ENCODE measurements at regions not wholly inside any gene's neighbourhood (a gene's known extent, or its start where the extent isn't known, plus 50 kb on each side); places are given as distances from the start of the nearest gene placed in this dataset.
A peak's percentile ranks its signal among the peaks of the same experiment; 100 is the strongest.

DNA sequence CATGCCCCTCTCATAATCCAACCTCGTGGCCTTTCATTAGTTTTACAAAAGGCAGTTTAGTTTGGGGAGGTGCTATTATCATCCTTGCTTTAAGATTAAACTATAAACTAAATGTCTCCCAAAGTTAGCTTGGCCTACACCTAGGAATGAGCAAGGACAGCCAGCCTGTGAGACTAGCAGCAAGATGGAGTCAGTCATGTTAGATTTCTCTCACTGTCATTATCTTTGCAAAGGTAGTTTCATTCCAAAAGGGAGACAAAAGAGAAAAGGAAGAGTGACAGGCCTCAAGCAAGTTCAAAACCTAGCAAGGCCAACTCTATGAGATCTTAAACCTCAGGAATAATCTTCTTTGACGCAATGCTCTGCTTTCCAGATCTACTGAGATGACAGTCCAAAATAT, 232.2 kb downstream of the UBE3D start:
- TF ChIP-seq, protein P1, sequence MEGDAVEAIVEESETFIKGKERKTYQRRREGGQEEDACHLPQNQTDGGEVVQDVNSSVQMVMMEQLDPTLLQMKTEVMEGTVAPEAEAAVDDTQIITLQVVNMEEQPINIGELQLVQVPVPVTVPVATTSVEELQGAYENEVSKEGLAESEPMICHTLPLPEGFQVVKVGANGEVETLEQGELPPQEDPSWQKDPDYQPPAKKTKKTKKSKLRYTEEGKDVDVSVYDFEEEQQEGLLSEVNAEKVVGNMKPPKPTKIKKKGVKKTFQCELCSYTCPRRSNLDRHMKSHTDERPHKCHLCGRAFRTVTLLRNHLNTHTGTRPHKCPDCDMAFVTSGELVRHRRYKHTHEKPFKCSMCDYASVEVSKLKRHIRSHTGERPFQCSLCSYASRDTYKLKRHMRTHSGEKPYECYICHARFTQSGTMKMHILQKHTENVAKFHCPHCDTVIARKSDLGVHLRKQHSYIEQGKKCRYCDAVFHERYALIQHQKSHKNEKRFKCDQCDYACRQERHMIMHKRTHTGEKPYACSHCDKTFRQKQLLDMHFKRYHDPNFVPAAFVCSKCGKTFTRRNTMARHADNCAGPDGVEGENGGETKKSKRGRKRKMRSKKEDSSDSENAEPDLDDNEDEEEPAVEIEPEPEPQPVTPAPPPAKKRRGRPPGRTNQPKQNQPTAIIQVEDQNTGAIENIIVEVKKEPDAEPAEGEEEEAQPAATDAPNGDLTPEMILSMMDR (IDR thresholded peaks at IDR 0.05) = no peak
- TF ChIP-seq TCF7L2 (IDR thresholded peaks at IDR 0.05; ENCODE audit: low read depth, low read length) (no peak), SIN3A (IDR thresholded peaks at IDR 0.05; ENCODE audit: borderline replicate concordance, insufficient read depth, low read depth, low read length) (no peak), POLR2AphosphoS5 (IDR thresholded peaks at IDR 0.05; ENCODE audit: low read depth, low read length) (no peak)
- TF ChIP-seq, protein P2, sequence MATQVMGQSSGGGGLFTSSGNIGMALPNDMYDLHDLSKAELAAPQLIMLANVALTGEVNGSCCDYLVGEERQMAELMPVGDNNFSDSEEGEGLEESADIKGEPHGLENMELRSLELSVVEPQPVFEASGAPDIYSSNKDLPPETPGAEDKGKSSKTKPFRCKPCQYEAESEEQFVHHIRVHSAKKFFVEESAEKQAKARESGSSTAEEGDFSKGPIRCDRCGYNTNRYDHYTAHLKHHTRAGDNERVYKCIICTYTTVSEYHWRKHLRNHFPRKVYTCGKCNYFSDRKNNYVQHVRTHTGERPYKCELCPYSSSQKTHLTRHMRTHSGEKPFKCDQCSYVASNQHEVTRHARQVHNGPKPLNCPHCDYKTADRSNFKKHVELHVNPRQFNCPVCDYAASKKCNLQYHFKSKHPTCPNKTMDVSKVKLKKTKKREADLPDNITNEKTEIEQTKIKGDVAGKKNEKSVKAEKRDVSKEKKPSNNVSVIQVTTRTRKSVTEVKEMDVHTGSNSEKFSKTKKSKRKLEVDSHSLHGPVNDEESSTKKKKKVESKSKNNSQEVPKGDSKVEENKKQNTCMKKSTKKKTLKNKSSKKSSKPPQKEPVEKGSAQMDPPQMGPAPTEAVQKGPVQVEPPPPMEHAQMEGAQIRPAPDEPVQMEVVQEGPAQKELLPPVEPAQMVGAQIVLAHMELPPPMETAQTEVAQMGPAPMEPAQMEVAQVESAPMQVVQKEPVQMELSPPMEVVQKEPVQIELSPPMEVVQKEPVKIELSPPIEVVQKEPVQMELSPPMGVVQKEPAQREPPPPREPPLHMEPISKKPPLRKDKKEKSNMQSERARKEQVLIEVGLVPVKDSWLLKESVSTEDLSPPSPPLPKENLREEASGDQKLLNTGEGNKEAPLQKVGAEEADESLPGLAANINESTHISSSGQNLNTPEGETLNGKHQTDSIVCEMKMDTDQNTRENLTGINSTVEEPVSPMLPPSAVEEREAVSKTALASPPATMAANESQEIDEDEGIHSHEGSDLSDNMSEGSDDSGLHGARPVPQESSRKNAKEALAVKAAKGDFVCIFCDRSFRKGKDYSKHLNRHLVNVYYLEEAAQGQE (IDR thresholded peaks at IDR 0.05; ENCODE audit: insufficient read depth in 1 of 2, low read depth in 2 of 2, low read length in 1 of 2) = no peak
- in situ Hi-C loops (cut with HindIII; ENCODE audit: low pct_unique_long_range_greater_than_20kb, low sequenced_read_pairs) (no loop called here), intact Hi-C loops (cut with micrococcal nuclease; ENCODE audit: unreplicated experiment) (no loop called here)
- Histone ChIP-seq H3K27me3 (ENCODE audit: control insufficient read depth, insufficient read depth, low read length) (no peaks in the 10 kb centered on the region), H3K9me3 (ENCODE audit: control insufficient read depth, insufficient read depth, low read depth, low read length) (no peaks in the 10 kb centered on the region), H3K4me3 (ENCODE audit: low read depth in 2 of 2, low read length in 2 of 2) (no peak overlapping the region), H3K36me3 (ENCODE audit: control insufficient read depth, insufficient read depth, low read length) (no peaks in the 10 kb centered on the region), H3K4me1 (ENCODE audit: control insufficient read depth, insufficient read depth, low read length) (no peaks in the 10 kb centered on the region), H3K27ac (ENCODE audit: low read length) (no peak overlapping the region)
- POLR2A ChIA-PET = no interaction called here
- DNase-seq (ENCODE audit: low read depth, low spot score) (no peak), ATAC-seq (no peak)
- BruUV-seq (replicated peaks) = no TSS peak
- CTCF ChIA-PET = no interaction called here

DNA sequence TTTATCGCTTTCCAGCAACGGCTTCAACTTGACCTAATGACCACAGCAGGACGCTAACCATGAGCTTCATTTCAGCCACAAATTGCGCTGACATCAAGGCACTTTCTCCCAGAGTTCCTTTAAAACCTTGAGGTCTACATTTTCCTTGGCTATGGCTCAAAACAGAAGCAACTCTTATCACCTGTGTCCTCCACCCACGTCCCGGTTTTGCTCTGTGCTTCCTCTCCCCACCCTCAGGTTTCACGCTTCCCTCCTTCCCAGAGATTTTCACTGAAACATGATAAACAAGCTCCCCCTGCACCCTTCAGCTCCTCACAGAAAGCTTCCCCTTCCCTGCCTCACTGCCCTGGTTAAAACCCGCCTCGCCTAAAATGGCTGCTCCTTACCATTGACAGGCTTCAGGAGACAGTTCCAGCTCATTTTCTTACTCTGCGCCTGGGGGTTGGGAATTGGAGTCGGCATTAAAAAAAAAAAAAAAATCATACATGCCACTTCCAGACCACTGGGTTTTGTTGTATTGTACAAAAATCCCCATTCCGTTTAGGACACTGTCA, 229.5 kb downstream of the UBE3D start:
- ChIA-PET CTCF (interaction anchor here (0.7 kb wide), 2 partner anchors 561 to 1283 kb away, joined by 4 to 5 read pairs; no protein-coding TSS in a partner anchor), POLR2A (interaction anchor here (0.7 kb wide), 1 partner anchor 558 kb away, joined by 10 read pairs; no protein-coding TSS in a partner anchor)
- DNase-seq (ENCODE audit: low read depth, low spot score) = no peak
- peak overlapping the region; percentile 62 for H3K27ac ChIP-seq (ENCODE audit: low read length)
- H3K4me1 ChIP-seq (ENCODE audit: control insufficient read depth, insufficient read depth, low read length) = no peaks in the 10 kb centered on the region
- peak overlapping the region; percentile 33 to 49 for H3K4me3 ChIP-seq (ENCODE audit: low read depth in 2 of 2, low read length in 2 of 2)
- in situ Hi-C loops (cut with HindIII; ENCODE audit: low pct_unique_long_range_greater_than_20kb, low sequenced_read_pairs) (no loop called here), intact Hi-C loops (cut with micrococcal nuclease; ENCODE audit: unreplicated experiment) (no loop called here)
- TF ChIP-seq SIN3A (IDR thresholded peaks at IDR 0.05; ENCODE audit: borderline replicate concordance, insufficient read depth, low read depth, low read length) (no peak), POLR2AphosphoS5 (IDR thresholded peaks at IDR 0.05; ENCODE audit: low read depth, low read length) (no peak), TCF7L2 (IDR thresholded peaks at IDR 0.05; ENCODE audit: low read depth, low read length) (no peak)
- TF ChIP-seq, protein P1 (IDR thresholded peaks at IDR 0.05) = no peak
- TF ChIP-seq, protein P2 (IDR thresholded peaks at IDR 0.05; ENCODE audit: insufficient read depth in 1 of 2, low read depth in 2 of 2, low read length in 1 of 2) = no peak
- no peaks in the 10 kb centered on the region for H3K27me3 ChIP-seq (ENCODE audit: control insufficient read depth, insufficient read depth, low read length)
- no peaks in the 10 kb centered on the region for H3K36me3 ChIP-seq (ENCODE audit: control insufficient read depth, insufficient read depth, low read length)
- no TSS peak for BruUV-seq (replicated peaks)
- ATAC-seq = peak; percentile 78; the same call in 1 of the 2 replicates
- H3K9me3 ChIP-seq (ENCODE audit: control insufficient read depth, insufficient read depth, low read depth, low read length) = no peaks in the 10 kb centered on the region
